HG02623 (cell line): ENCODE measurements at regions not wholly inside any gene's neighbourhood (a gene's known extent, or its start where the extent isn't known, plus 50 kb on each side); places are given as distances from the start of the nearest gene placed in this dataset.
"Not testable (repeated sequence)": the region's sequence is repeated elsewhere in the genome, so short reads cannot be mapped to it uniquely, and the experiment has no call there.

Experiments used
- ATAC-seq: cut with Tn5 transposase; IDR thresholded peaks from one replicate; pipeline ENCODE4 v1.9.1; 2021; ENCODE audit warnings: moderate library complexity; ENCODE audit not compliant: unreplicated experiment

- ATAC-seq = not testable (repeated sequence)
These were observed 141.1 kb upstream of the ZNF469 start for GRCh38 chr16:88241404-88242311.

DNA sequence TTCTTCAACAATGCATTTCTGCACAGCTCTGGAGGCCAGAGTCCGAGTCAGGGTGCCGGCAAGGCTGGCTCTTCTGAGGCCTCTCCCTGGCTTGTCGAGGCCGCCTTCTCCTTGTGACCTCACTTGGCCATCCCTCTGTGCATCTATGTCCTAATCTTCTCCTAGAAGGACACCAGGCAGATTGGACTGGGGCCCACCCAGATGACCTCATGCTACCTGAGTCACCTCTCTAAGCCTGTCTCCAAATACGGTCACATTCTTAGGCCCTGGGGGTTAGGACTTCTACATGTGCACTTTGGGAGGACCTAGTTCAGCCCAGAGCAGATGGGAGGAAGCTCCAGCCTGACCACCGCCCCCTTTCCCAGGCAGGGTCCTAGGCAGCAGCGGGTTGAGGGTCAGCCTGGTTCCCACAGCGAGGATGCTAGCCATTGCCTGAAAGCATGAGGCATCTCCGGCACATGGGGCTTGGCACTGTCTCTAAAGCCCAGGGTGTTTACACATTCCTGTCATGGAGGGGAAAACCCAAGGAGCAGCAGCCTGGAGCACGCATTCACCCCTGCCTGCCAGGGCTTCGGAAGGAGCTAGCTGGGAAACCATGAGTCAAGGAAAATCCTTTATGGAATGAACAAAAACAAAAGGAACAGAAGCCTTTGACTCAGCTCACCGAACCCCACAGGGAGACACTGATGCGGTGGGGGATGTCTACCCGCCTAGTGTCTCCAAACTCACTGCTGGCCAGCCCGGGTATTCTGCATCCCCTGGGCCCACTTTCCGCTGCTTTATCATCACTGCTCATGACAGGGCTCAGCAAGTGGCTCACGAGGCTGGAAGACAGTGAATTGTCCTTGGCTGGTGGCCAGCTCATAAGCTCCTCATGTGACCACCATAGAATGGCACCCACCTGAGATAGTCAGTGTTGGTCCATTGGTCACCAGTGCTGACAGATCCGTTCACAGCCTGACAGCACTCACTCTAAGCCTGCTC is 140.2 kb upstream of the ZNF469 start:
- ATAC-seq = not testable (repeated sequence)

- not testable (repeated sequence) for ATAC-seq
These were observed 138.8 kb upstream of the ZNF469 start for GRCh38 chr16:88243921-88244320.

- ATAC-seq = not testable (repeated sequence)
These were observed 137.3 kb upstream of the ZNF469 start for GRCh38 chr16:88245241-88246081.

DNA sequence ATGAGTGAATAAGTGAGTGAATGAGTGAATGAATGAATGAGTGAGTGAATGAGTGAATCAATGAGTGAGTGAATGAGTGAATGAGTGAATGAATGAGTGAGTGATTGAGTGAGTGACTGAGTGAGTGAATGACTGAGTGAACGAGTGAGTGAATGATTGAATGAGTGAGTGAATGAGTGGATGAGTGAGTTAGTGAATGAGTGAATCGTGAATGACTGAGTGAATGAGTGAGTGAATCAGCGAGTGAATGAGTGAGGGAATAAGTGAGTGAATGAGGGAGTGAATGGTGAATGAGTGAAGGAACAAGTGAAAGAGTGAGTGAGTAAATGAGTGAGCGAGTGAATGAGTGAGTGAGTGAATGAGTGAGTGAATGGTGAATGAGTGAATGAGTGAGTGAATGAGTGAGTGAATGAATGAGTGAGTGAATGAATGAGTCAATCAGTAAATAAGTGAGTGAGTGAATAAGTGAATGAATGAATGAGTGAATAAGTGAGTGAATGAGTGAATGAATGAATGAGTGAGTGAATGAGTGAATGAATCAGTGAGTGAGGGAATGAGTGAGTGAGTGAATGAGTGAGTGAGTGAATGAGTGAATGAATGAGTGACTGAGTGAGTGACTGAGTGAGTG is 135.7 kb upstream of the ZNF469 start:
- not testable (repeated sequence) for ATAC-seq

DNA sequence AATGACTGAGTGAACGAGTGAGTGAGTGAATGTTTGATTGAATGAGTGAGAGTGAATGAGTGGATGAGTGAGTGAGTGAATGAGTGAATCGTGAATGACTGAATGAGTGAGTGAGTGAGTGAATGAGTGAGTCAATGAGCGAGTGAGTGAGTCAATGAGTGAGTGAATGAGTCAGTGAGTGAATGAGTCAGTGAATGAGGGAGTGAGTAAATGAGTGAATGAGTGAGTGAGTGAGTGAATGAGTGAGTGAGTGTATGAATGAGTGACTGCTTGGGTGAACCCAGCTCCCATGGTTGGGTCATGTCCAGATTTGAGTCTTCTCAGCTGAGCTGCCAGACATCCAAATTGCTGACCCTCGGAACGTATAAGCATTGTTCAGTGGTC is 135.2 kb upstream of the ZNF469 start:
- not testable (repeated sequence) for ATAC-seq

DNA sequence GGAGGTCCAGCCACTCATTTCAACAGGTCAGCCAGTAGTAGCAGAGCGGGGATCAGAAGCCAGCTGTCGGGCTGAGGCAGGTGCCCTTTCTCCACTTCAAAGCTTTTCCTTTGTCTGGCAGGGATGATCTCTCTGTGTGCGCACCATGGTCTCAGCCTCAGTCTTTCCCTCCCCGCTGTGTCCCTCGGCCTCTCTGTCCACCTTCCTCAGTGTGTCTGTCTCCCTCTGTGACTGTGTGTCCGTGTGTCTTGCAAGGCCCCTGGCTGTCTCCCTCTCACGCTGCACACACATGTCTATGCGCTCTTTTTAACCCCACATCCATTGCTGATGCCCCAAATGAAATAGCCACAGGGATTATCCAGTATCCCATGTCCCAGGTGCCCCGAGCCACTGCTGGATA is 134.0 kb upstream of the ZNF469 start:
- not testable (repeated sequence) for ATAC-seq

- not testable (repeated sequence) for ATAC-seq
These were observed 132.4 kb upstream of the ZNF469 start for GRCh38 chr16:88250381-88250780.

DNA sequence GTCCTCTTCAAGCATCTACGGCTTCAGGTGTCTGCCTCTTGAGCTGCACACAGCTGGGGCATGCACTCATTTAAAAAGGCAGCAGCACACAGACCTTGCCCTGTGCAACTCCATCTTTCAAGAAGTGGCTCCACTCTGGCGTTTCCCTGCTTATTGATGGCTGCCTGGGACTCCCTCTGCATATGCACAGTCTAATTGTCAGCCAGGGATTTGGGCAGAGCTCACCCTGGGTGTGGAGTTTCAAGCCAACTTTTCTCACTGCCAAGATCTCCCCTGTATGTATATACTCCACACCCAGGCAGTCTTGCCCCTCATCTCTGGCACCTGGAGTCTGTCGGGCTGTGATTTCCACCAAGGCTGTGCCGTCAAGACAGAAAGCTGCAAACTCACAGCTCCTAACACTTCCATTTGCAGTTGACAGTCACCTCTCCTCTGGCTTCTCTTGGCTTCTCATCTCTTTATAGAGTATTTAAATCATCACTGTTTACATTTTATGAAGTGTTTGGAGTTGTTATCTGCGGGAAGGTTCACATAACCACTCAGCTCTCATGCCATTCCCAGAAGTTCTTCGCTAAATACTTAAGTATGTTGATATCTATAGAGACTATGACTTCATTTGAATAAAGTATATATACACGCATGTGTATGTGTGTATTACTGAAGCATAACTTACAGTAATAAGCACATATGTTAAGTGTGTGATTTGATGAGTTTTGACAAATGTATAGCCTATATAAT is 130.5 kb upstream of the ZNF469 start:
- ATAC-seq = not testable (repeated sequence)

GRCh38 chr16:88258141-88258540 is 124.6 kb upstream of the ZNF469 start:
- not testable (repeated sequence) for ATAC-seq

DNA sequence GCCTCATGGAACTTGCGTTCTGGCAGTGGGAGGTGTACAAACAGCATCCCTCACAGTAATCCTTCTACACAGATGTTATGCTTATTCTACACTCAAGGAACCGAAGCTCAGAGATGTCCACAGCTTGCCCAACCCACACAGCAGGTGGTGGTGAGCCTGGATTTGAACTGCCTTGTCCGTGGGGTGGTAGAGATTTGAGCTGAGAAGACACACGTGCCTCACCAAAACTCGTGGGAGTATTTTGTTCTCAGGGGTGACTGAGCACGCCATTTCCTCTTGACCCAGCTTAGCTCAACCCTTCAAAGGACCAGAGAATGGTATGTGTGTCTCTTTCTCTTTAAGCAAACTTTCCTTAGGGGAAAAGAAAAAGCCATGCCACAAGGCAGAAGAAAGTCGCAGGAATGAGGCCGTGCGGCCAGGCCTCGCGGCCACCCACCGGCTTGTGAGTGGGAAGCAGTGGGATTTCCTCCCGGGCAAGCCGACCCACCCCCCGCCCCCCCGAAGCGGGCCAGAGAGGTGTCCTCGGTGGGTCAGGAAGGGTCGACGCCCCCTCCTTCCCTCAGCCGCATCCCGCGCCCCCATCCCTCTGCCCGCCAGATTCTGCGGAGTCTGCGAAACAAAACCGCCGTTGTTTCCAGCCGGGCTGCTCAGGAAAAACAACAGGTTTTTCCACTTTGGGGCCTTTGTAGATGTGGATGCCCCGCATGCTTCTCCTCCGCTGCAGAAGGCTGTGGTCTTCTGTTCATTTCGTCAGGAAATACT is 123.8 kb upstream of the ZNF469 start:
- not testable (repeated sequence) for ATAC-seq

DNA sequence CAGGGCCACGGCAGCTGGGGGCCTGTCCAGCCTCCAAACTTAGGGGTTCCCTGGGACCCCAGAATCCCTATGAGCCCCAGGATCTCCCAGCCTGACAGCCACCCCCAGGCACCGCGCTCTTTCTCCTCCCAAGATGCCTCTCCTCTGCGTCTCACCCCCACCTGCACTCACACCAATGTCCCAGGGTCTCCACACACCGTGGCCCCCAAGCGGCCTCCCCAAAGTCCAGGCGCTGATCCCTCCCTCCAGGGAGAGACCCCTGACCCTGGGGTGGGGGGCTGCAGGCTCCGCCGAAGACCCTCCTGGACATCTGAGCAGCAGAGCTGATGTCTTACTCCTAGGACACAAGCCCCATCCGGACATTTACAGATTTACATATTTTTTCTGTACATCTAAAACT is 123.2 kb upstream of the ZNF469 start:
- not testable (repeated sequence) for ATAC-seq

DNA sequence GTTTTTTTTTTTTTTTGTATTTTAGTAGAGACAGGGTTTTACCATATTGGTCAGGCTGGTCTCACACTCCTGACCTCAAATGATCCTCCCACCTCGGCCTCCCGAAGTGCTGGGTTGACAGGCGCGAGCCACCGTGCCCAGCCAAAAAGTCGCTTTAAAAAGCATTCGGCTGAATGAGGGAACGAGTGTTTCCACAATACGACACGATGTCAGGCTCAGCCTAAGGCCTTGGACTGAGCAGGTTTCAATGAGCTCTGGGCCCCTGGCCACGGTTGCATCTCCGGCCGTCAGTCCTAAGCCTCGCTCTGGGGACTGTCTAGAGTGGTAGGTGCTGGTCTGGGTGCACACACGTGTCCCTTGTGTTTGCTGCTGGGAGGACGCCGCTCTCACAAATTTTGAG is 122.6 kb upstream of the ZNF469 start:
- ATAC-seq = not testable (repeated sequence)

GRCh38 chr16:88260881-88261665 is 121.7 kb upstream of the ZNF469 start:
- ATAC-seq = not testable (repeated sequence)

GRCh38 chr16:88261814-88262605 is 120.7 kb upstream of the ZNF469 start:
- not testable (repeated sequence) for ATAC-seq

DNA sequence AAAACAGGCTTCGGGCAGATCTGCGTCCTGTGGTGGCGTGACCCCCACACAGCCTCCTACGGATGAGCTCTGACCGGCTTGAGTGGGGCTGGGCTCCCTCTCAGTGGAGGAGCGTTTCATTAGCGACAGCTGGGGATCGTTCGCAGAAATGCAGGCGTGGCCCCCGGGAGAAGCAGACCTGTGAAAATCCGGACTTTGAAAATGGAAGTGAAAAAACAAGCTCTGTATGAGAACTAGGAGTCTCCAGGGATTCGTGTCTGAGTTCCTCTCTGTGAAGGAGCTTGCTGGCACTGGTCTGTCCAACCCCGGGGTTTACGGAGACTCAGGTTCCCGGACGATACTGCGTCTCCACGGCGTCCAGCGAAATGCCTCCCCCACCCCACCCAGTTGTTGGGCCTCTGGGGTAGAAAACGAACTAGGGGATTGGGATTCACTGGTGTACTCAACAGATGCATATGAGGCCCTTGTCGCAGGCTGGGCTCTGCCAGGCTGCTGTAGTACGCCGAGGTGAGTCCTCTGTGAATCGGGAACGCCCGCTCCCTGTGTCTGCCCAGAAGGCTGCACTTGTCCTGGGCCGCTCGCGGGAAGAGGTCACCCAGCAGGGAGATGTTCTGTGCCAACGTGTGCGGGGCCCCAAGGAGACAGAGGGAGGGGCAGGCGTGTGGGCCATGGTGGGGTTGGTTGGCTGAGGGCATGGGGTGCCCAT is 119.7 kb upstream of the ZNF469 start:
- not testable (repeated sequence) for ATAC-seq
